Endodermal cell (in vitro differentiated cells): ENCODE measurements at regions not wholly inside any gene's neighbourhood (a gene's known extent, or its start where the extent isn't known, plus 50 kb on each side); places are given as distances from the start of the nearest gene placed in this dataset.
A peak's percentile ranks its signal among the peaks of the same experiment; 100 is the strongest.

Source experiments
- DNase-seq: peaks from one replicate; pipeline ENCODE4 v3.0.0-alpha.2; 2017
- H3K27ac ChIP-seq: 2 replicates; pipeline ENCODE4 v1.5.1; 2013; ENCODE audit warnings: mild to moderate bottlenecking, low read depth, low read length, moderate library complexity
- H3K27me3 ChIP-seq: 2 replicates; pipeline ENCODE4 v1.6.1; 2013; ENCODE audit warnings: mild to moderate bottlenecking, low read length, moderate library complexity; ENCODE audit not compliant: insufficient read depth, control insufficient read depth, poor library complexity, severe bottlenecking
- H3K36me3 ChIP-seq: 2 replicates; pipeline ENCODE4 v1.7.0; 2013; ENCODE audit warnings: mild to moderate bottlenecking, low read length, moderate library complexity; ENCODE audit not compliant: control insufficient read depth, insufficient read depth
- H3K4me1 ChIP-seq: one replicate; pipeline ENCODE4 v1.7.0; 2013; ENCODE audit warnings: low read length; ENCODE audit not compliant: control insufficient read depth, insufficient read depth
- H3K4me3 ChIP-seq: 2 replicates; pipeline ENCODE4 v1.5.1; 2013; ENCODE audit warnings: mild to moderate bottlenecking, low read length, moderate library complexity
- H3K9ac ChIP-seq: 2 replicates; pipeline ENCODE4 v1.6.1; 2013; ENCODE audit warnings: mild to moderate bottlenecking, low read length, moderate library complexity; ENCODE audit not compliant: poor library complexity, severe bottlenecking; ENCODE audit errors: extremely low read depth
- H3K9me3 ChIP-seq: 2 replicates; pipeline ENCODE4 v1.6.1; 2013; ENCODE audit warnings: mild to moderate bottlenecking, low read length, moderate library complexity; ENCODE audit not compliant: control insufficient read depth
- H3K27ac Mint-ChIP-seq: 2 replicates; pipeline ENCODE4 v1.8.0; 2020; ENCODE audit warnings: mixed read lengths
- H3K27me3 Mint-ChIP-seq: 2 replicates; pipeline ENCODE4 v1.8.0; 2021; ENCODE audit warnings: mild to moderate bottlenecking, mixed read lengths; ENCODE audit not compliant: insufficient read depth
- H3K36me3 Mint-ChIP-seq: 2 replicates; pipeline ENCODE4 v1.8.0; 2020; ENCODE audit warnings: low read depth, mixed read lengths
- H3K4me1 Mint-ChIP-seq: 2 replicates; pipeline ENCODE4 v1.8.0; 2020; ENCODE audit warnings: mixed read lengths
- H3K4me3 Mint-ChIP-seq: 2 replicates; pipeline ENCODE4 v1.8.0; 2020; ENCODE audit warnings: mild to moderate bottlenecking, moderate library complexity, mixed read lengths
- H3K9me3 Mint-ChIP-seq: 2 replicates; pipeline ENCODE4 v1.8.0; 2020; ENCODE audit warnings: mild to moderate bottlenecking, mixed read lengths
- WGBS, 2 experiments: methylation state at CpG; one replicate each; pipeline versions ENCODE4 v1.1.5 to v1.1.7; 2013; ENCODE audit warnings: missing lambda C conversion rate in 2 of 2, mixed read lengths in 1 of 2; ENCODE audit not compliant: insufficient coverage in 1 of 2, insufficient read length in 1 of 2; 5-methylcytosine and 5-hydroxymethylcytosine counted together
- TF ChIP-seq, protein P1 (sequence below): fragments of 200-600 bp; sonication (generic); conservative IDR thresholded peaks from 2 replicates; pipeline ENCODE4 v1.5.0; 2021; ENCODE audit warnings: antibody characterized with exemption, mild to moderate bottlenecking

- no peak overlapping the region for H3K27ac ChIP-seq
- WGBS, 2 experiments, result 91 to 97% methylated on average over 5 to 9 of the region's 9 CpGs
- DNase-seq, result peak; percentile 26
- H3K4me3 ChIP-seq, result no peak overlapping the region
- Mint-ChIP-seq H3K27me3 (no peaks in the 10 kb centered on the region), H3K36me3 (no peaks in the 10 kb centered on the region), H3K4me3 (no peak overlapping the region), H3K4me1 (peaks cover 33% of the 10 kb centered on the region), H3K9me3 (no peaks in the 10 kb centered on the region), H3K27ac (no peak overlapping the region)
- H3K27me3 ChIP-seq, result no peaks in the 10 kb centered on the region
- no peak overlapping the region for H3K9ac ChIP-seq
- no peaks in the 10 kb centered on the region for H3K9me3 ChIP-seq
- H3K36me3 ChIP-seq, result no peaks in the 10 kb centered on the region
- TF ChIP-seq, protein P1, sequence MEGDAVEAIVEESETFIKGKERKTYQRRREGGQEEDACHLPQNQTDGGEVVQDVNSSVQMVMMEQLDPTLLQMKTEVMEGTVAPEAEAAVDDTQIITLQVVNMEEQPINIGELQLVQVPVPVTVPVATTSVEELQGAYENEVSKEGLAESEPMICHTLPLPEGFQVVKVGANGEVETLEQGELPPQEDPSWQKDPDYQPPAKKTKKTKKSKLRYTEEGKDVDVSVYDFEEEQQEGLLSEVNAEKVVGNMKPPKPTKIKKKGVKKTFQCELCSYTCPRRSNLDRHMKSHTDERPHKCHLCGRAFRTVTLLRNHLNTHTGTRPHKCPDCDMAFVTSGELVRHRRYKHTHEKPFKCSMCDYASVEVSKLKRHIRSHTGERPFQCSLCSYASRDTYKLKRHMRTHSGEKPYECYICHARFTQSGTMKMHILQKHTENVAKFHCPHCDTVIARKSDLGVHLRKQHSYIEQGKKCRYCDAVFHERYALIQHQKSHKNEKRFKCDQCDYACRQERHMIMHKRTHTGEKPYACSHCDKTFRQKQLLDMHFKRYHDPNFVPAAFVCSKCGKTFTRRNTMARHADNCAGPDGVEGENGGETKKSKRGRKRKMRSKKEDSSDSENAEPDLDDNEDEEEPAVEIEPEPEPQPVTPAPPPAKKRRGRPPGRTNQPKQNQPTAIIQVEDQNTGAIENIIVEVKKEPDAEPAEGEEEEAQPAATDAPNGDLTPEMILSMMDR, result no peak
- peaks cover 12% of the 10 kb centered on the region for H3K4me1 ChIP-seq
Measured at GRCh38 chr14:101113108-101113612, 209.6 kb upstream of the RTL1 start.

- Mint-ChIP-seq H3K36me3 (no peaks in the 10 kb centered on the region), H3K27ac (no peak overlapping the region), H3K4me3 (no peak overlapping the region), H3K27me3 (no peaks in the 10 kb centered on the region), H3K9me3 (no peaks in the 10 kb centered on the region), H3K4me1 (peaks cover 35% of the 10 kb centered on the region)
- Histone ChIP-seq H3K27ac (no peak overlapping the region), H3K9ac (no peak overlapping the region), H3K4me1 (peaks cover 12% of the 10 kb centered on the region), H3K9me3 (no peaks in the 10 kb centered on the region), H3K27me3 (no peaks in the 10 kb centered on the region), H3K4me3 (no peak overlapping the region), H3K36me3 (no peaks in the 10 kb centered on the region)
- TF ChIP-seq, protein P1, result no peak
- 96 to 97% methylated on average over 11 to 16 of the region's 16 CpGs for WGBS, 2 experiments
- DNase-seq, result peak; percentile 36
Measured at GRCh38 chr14:101113835-101114725, 210.6 kb upstream of the RTL1 start.

DNA sequence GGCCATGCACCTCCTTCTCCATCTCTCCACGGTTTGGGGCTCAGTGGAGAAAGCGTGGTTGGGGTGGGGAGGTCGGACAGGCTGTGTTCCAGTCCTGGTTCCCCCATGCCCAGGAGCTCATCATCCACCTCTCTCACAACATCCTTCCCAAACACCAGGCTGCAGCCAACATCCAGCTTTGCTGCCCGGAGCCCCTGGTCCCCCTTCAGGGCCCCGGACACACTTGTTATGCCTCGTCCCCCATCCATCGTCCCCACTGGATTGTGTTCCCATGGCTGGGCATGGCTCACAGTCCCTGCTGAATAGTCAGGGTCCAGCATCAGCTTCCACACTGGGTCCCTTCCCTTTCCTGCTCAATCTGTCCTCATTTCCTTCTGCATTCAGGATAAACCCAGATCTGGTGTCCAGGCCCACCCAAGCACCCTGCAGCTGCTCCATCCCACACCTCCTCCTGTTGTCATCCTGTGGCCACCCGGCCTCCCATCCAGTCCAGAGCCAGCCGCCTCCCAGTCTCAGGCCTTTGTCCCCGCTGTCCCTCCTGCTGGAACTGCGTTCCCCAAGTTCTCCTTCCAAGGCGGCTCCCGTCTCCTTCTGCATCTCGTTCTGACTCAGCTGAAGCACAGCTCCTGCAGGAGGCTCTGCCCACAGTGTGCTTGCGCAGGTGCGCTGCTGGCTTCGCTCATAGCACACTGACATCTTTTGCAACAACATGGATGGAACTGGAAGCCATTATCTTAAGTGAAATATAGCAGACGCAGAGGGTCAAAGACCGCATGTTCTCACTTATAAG lies 211.4 kb upstream of the RTL1 start:
- Mint-ChIP-seq H3K4me1 (peaks cover 37% of the 10 kb centered on the region), H3K4me3 (no peak overlapping the region), H3K27ac (no peak overlapping the region), H3K27me3 (no peaks in the 10 kb centered on the region), H3K9me3 (no peaks in the 10 kb centered on the region), H3K36me3 (no peaks in the 10 kb centered on the region)
- DNase-seq, result peak; percentile 34
- TF ChIP-seq, protein P1, result no peak
- no peak overlapping the region for H3K27ac ChIP-seq
- no peak overlapping the region for H3K4me3 ChIP-seq
- H3K9me3 ChIP-seq, result no peaks in the 10 kb centered on the region
- H3K27me3 ChIP-seq, result no peaks in the 10 kb centered on the region
- no peak overlapping the region for H3K9ac ChIP-seq
- H3K4me1 ChIP-seq, result peaks cover 14% of the 10 kb centered on the region
- no peaks in the 10 kb centered on the region for H3K36me3 ChIP-seq
- WGBS, 2 experiments, result 91 to 93% methylated on average over 13 to 19 of the region's 19 CpGs
